Endothelial cell of umbilical vein (primary cell): ENCODE measurements at regions not wholly inside any gene's neighbourhood (a gene's known extent, or its start where the extent isn't known, plus 50 kb on each side); places are given as distances from the start of the nearest gene placed in this dataset.

Source experiments
- POLR2A ChIP-seq: IDR thresholded peaks from 2 replicates; pipeline ENCODE4 v1.6.1; 2012; ENCODE audit warnings: low read depth, mild to moderate bottlenecking, control low read depth, low read length
- POLR2AphosphoS5 ChIP-seq: IDR thresholded peaks from 2 replicates; pipeline ENCODE4 v1.6.1; 2012; ENCODE audit warnings: low read depth, mild to moderate bottlenecking, control low read depth, low read length, moderate library complexity; ENCODE audit not compliant: insufficient read depth

GRCh38 chr12:28950049-28950448, 199.0 kb upstream of the FAR2 start:
- TF ChIP-seq POLR2AphosphoS5 (no peak), POLR2A (no peak)
